Heart left ventricle (tissue), 13 donors: ENCODE measurements at regions not wholly inside any gene's neighbourhood (a gene's known extent, or its start where the extent isn't known, plus 50 kb on each side); places are given as distances from the start of the nearest gene placed in this dataset.

Experiments used
- CTCF ChIP-seq, 12 donors: fragments of 200-600 bp; sonication (generic) in 4 of 12; IDR thresholded peaks; one replicate each; pipeline versions ENCODE4 v1.5.0 to v1.8.0; 2018 to 2022; ENCODE audit warnings: antibody characterized with exemption in 12 of 12, mild to moderate bottlenecking in 5 of 12
- POLR2A ChIP-seq, 2 donors: fragments of 450-650 bp; IDR thresholded peaks; one replicate each; pipeline ENCODE4 v1.6.1; 2017; ENCODE audit warnings: antibody characterized with exemption in 2 of 2, mild to moderate bottlenecking in 2 of 2, moderate library complexity in 2 of 2
- donor health status: ischemic (EF 13 %, LVEDD 7.1; RV severe dilation, severe dysfunction).
- donor health status: DM: no; HTN: yes; CAD: no.
- donor health status: DM: no; HTN: no; CAD: no.
- donor health status: ischemic (EF 25% LVEDD 6.9; RV normal size, moderate dysfunction).
- donor health status: ischemic (EF 25% LVEDD 5.7; RV mildly dilated, moderate dysfunction).
- donor health status: ischemic (EF 35%, LVEDD 5.7; RV mildly dilated, moderate dysfunction).
- donor health status: nonischemic (EF 11% LVEDD 7.7; RV severe dilation, severe dysfunction).
- donor health status: DM: yes; HTN: yes; CAD: no.
- donor health status: PGD.
- donor health status: ischemic (EF 29% LVEDD 5.4; RV normal size, mild dysfunction).
- donor health status: nonischemic (EF 23%, LVEDD 6.1; RV moderate dilation, normal function).

- no peak for TF ChIP-seq CTCF (IDR thresholded peaks at IDR 0.05)
- TF ChIP-seq POLR2A (IDR thresholded peaks at IDR 0.05): no peak
These were observed 740.5 kb upstream of the API5 start for GRCh38 chr11:42571131-42571877.
